ENCODE measurements at regions not wholly inside any gene's neighbourhood (a gene's known extent, or its start where the extent isn't known, plus 50 kb on each side); places are given as distances from the start of the nearest gene placed in this dataset.

GRCh38 chr6:170110201-170111140, 180.4 kb downstream of the DLL1 start:
- no peaks in the 10 kb centered on the region for H3F3A ChIP-seq (replicated peaks; ENCODE audit: low read depth)
- H3K4me3 ChIP-seq = no peak overlapping the region
- Mint-ChIP-seq H3K36me3 (ENCODE audit: low read depth) (no peaks in the 10 kb centered on the region), H3K9me3 (no peaks in the 10 kb centered on the region), H3K27ac (no peak overlapping the region), H3K4me3 (no peak overlapping the region), H3K4me1 (0 out of 3 replicates have a peak, but pooled peaks cover 3% of the 10 kb centered on the region), H3K27me3 (ENCODE audit: insufficient read depth, low read depth, poor library complexity) (peaks cover 2% of the 10 kb centered on the region)
- H3K79me2 ChIP-seq (replicated peaks; ENCODE audit: insufficient read depth) = no peaks in the 10 kb centered on the region
- no peaks in the 10 kb centered on the region for H3K36me3 ChIP-seq (ENCODE audit: insufficient read depth)
- H3K4me1 ChIP-seq (ENCODE audit: insufficient read depth) = no peaks in the 10 kb centered on the region
- H3K4me2 ChIP-seq = no peak overlapping the region
- no peak overlapping the region for H2AFZ ChIP-seq
- no peak overlapping the region for H3K27ac ChIP-seq (ENCODE audit: low read depth)
- ATAC-seq = peak; percentile 31; the same call in 2 of the 3 replicates
- no peaks in the 10 kb centered on the region for H4K20me1 ChIP-seq (replicated peaks; ENCODE audit: insufficient read depth)
- no peaks in the 10 kb centered on the region for H3K27me3 ChIP-seq (ENCODE audit: insufficient read depth)
- TF ChIP-seq NANOG (IDR thresholded peaks at IDR 0.05; ENCODE audit: borderline replicate concordance) (no peak), EZH2 (IDR thresholded peaks at IDR 0.05; ENCODE audit: low read depth, unreplicated experiment) (no peak), REST (IDR thresholded peaks at IDR 0.05; ENCODE audit: unreplicated experiment) (no peak), EZH2phosphoT487 (IDR thresholded peaks at IDR 0.05; ENCODE audit: unreplicated experiment) (no peak), JUNB (IDR thresholded peaks at IDR 0.05; ENCODE audit: unreplicated experiment) (no peak), ZNF462 (CRISPR knock-in tag; IDR thresholded peaks at IDR 0.05) (no peak)
- H3K9me2 ChIP-seq (ENCODE audit: insufficient read depth) = no peaks in the 10 kb centered on the region
- DNase-seq (ENCODE audit: low spot score) = no peak

Measured in GM23338 (cell line).